ENCODE measurements at regions not wholly inside any gene's neighbourhood (a gene's known extent, or its start where the extent isn't known, plus 50 kb on each side); places are given as distances from the start of the nearest gene placed in this dataset.

- Histone ChIP-seq H3K27ac (no peak overlapping the region), H3K27me3 (no peaks in the 10 kb centered on the region), H3K9me3 (no peaks in the 10 kb centered on the region), H3K4me3 (no peak overlapping the region), H3K36me3 (no peaks in the 10 kb centered on the region), H3K4me1 (no peaks in the 10 kb centered on the region)
- TF ChIP-seq CTCF (IDR thresholded peaks at IDR 0.05) (no peak), POLR2A (IDR thresholded peaks at IDR 0.05) (no peak)
- intact Hi-C loops (cut with DNase I; ENCODE audit: low total_unique reads) = no loop called here
- DNase-seq = no peak
Measured at GRCh38 chr4:54359919-54360650, 131.0 kb downstream of the PDGFRA start.

DNA sequence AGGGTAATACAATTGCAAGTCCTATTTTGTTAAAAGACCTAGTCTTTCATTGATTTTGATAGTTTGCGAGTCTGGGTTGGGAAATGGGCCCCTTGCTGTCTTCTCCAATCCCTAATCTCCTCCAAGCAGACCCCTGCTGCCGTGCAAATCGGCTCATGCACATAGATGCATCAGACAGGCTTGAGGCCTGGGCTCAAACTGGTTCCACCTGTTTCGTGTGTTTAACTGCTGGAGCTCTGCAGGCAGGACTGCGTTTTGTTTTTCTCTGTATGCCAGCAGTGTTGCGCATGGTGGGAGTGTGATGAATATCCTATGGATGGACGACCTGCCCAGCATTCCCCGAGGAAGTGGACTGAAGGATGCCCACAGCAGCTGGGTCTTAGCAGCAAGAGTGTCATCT, 133.9 kb downstream of the PDGFRA start:
- DNase-seq = no peak
- H3K36me3 ChIP-seq = no peaks in the 10 kb centered on the region
- H3K9me3 ChIP-seq = no peaks in the 10 kb centered on the region
- intact Hi-C loops (cut with DNase I; ENCODE audit: low total_unique reads) = no loop called here
- H3K4me3 ChIP-seq = no peak overlapping the region
- H3K27ac ChIP-seq = no peak overlapping the region
- TF ChIP-seq POLR2A (IDR thresholded peaks at IDR 0.05) = no peak
- no peak for TF ChIP-seq CTCF (IDR thresholded peaks at IDR 0.05)
- H3K4me1 ChIP-seq = no peaks in the 10 kb centered on the region
- no peaks in the 10 kb centered on the region for H3K27me3 ChIP-seq

GRCh38 chr4:54365691-54366090, 136.6 kb downstream of the PDGFRA start:
- no peaks in the 10 kb centered on the region for H3K36me3 ChIP-seq
- H3K9me3 ChIP-seq = no peaks in the 10 kb centered on the region
- no peak overlapping the region for H3K4me3 ChIP-seq
- no peaks in the 10 kb centered on the region for H3K4me1 ChIP-seq
- H3K27ac ChIP-seq = no peak overlapping the region
- TF ChIP-seq CTCF (IDR thresholded peaks at IDR 0.05) (no peak), POLR2A (IDR thresholded peaks at IDR 0.05) (no peak)
- H3K27me3 ChIP-seq = no peaks in the 10 kb centered on the region
- no peak for DNase-seq
- intact Hi-C loops (cut with DNase I; ENCODE audit: low total_unique reads) = no loop called here

DNA sequence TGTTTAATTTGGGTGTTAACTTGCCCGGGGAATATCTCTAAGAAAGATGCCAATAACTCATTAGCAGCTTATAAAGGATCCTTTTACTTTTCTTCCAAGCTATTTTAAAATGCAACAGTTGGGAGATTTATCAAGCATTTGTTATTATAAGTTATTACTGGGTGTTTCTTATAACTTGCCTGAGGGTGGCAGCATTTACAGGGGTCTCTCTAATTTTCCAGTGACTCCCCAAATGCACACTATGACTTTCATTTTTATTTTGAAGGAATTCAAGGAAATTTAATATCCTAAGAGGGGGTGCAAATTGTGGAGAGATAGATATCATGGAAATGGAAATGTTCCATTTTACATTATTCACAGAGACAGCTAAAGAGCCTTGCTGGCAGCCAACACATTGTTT, 138.0 kb downstream of the PDGFRA start:
- Histone ChIP-seq H3K4me3 (no peak overlapping the region), H3K36me3 (no peaks in the 10 kb centered on the region), H3K27me3 (no peaks in the 10 kb centered on the region), H3K9me3 (no peaks in the 10 kb centered on the region), H3K27ac (no peak overlapping the region), H3K4me1 (no peaks in the 10 kb centered on the region)
- DNase-seq = no peak
- intact Hi-C loops (cut with DNase I; ENCODE audit: low total_unique reads) = no loop called here
- TF ChIP-seq CTCF (IDR thresholded peaks at IDR 0.05) (no peak), POLR2A (IDR thresholded peaks at IDR 0.05) (no peak)

GRCh38 chr4:54368281-54369265, 139.5 kb downstream of the PDGFRA start:
- TF ChIP-seq CTCF (IDR thresholded peaks at IDR 0.05) = no peak
- TF ChIP-seq POLR2A (IDR thresholded peaks at IDR 0.05) = no peak
- no peak for DNase-seq
- H3K4me1 ChIP-seq = no peaks in the 10 kb centered on the region
- H3K4me3 ChIP-seq = no peak overlapping the region
- no peaks in the 10 kb centered on the region for H3K27me3 ChIP-seq
- no peaks in the 10 kb centered on the region for H3K9me3 ChIP-seq
- H3K27ac ChIP-seq = no peak overlapping the region
- H3K36me3 ChIP-seq = no peaks in the 10 kb centered on the region
- intact Hi-C loops (cut with DNase I; ENCODE audit: low total_unique reads) = no loop called here
